GM21619 (cell line): ENCODE measurements at regions not wholly inside any gene's neighbourhood (a gene's known extent, or its start where the extent isn't known, plus 50 kb on each side); places are given as distances from the start of the nearest gene placed in this dataset.
A peak's percentile ranks its signal among the peaks of the same experiment; 100 is the strongest.
"Not testable (repeated sequence)": the region's sequence is repeated elsewhere in the genome, so short reads cannot be mapped to it uniquely, and the experiment has no call there.

ENCODE experiments used
- ATAC-seq: cut with Tn5 transposase; IDR thresholded peaks from one replicate; pipeline ENCODE4 v1.9.1; 2021; ENCODE audit not compliant: unreplicated experiment

GRCh38 chr16:82311528-82311927 lies 141.5 kb upstream of the MPHOSPH6 start:
- no peak for ATAC-seq

- ATAC-seq = no peak
Observed at GRCh38 chr16:82302042-82302727, 132.2 kb upstream of the MPHOSPH6 start.

- ATAC-seq = no peak
Observed at GRCh38 chr16:82301146-82301755, 131.2 kb upstream of the MPHOSPH6 start.

GRCh38 chr16:82300374-82300951 lies 130.4 kb upstream of the MPHOSPH6 start:
- no peak for ATAC-seq

GRCh38 chr16:82298472-82298871 lies 128.4 kb upstream of the MPHOSPH6 start:
- ATAC-seq = no peak

GRCh38 chr16:82295290-82296201 lies 125.5 kb upstream of the MPHOSPH6 start:
- ATAC-seq = no peak

GRCh38 chr16:82293671-82294070 lies 123.6 kb upstream of the MPHOSPH6 start:
- no peak for ATAC-seq

GRCh38 chr16:82287937-82288336 lies 117.9 kb upstream of the MPHOSPH6 start:
- no peak for ATAC-seq

- ATAC-seq = no peak
Observed at GRCh38 chr16:82282662-82283061, 112.6 kb upstream of the MPHOSPH6 start.

GRCh38 chr16:82281544-82281943 lies 111.5 kb upstream of the MPHOSPH6 start:
- no peak for ATAC-seq

GRCh38 chr16:82280867-82281266 lies 110.8 kb upstream of the MPHOSPH6 start:
- no peak for ATAC-seq

GRCh38 chr16:82275349-82275748 lies 105.3 kb upstream of the MPHOSPH6 start:
- ATAC-seq = not testable (repeated sequence)

GRCh38 chr16:82271636-82272035 lies 101.6 kb upstream of the MPHOSPH6 start:
- no peak for ATAC-seq

GRCh38 chr16:82267675-82268074 lies 97.7 kb upstream of the MPHOSPH6 start:
- not testable (repeated sequence) for ATAC-seq

- no peak for ATAC-seq
Observed at GRCh38 chr16:82265809-82266208, 95.8 kb upstream of the MPHOSPH6 start.

- ATAC-seq = no peak
Observed at GRCh38 chr16:82264756-82265155, 94.7 kb upstream of the MPHOSPH6 start.

GRCh38 chr16:82263521-82264143 lies 93.6 kb upstream of the MPHOSPH6 start:
- peak; percentile 81 for ATAC-seq

- no peak for ATAC-seq
Observed at GRCh38 chr16:82262244-82262643, 92.2 kb upstream of the MPHOSPH6 start.

- no peak for ATAC-seq
Observed at GRCh38 chr16:82260212-82260795, 90.3 kb upstream of the MPHOSPH6 start.

GRCh38 chr16:82259731-82260130 lies 89.7 kb upstream of the MPHOSPH6 start:
- ATAC-seq = no peak

- no peak for ATAC-seq
Observed at GRCh38 chr16:82257990-82258389, 88.0 kb upstream of the MPHOSPH6 start.
